ENCODE measurements at regions not wholly inside any gene's neighbourhood (a gene's known extent, or its start where the extent isn't known, plus 50 kb on each side); places are given as distances from the start of the nearest gene placed in this dataset.

DNA sequence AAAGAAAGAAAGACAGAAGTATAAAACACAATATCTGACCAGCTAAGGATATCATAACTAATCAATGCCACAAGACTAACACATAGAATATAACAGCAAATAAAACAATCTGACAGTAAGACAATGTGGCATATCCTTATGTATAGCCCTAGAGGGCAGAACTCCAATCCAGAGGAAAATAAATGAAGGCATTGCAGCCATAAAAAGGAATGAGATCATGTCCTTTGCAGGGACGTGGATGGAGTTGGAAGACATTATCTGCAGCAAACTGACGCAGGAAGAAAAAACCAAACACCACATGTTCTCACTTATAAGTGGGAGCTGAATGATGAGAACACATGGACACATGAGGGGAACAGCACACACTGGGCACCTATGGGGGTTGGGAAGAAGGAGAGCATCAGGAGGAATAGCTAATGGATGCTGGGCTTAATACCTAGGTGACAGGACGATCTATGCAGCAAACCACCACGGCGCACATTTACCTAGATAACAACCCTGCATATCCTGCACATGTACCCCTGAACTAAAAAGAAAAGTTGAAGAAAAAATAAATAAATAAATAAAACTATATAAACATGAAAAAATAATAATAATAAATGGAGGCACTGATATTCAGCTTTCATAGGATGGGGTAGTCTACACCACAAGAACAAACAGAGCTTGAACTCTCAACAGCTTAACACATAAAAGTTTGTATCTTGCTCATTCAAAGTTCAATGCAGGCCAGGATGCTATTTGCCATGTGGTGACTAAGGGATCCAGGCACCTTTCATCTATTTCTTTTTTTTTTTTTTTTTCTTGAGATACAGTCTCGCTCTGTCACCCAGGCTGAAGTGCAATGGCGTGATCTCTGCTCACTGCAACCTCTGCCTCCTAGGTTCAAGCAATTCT, 66.1 kb upstream of the KAT6B start:
- DNase-seq (ENCODE audit: extremely low read depth, low read depth): no peak

DNA sequence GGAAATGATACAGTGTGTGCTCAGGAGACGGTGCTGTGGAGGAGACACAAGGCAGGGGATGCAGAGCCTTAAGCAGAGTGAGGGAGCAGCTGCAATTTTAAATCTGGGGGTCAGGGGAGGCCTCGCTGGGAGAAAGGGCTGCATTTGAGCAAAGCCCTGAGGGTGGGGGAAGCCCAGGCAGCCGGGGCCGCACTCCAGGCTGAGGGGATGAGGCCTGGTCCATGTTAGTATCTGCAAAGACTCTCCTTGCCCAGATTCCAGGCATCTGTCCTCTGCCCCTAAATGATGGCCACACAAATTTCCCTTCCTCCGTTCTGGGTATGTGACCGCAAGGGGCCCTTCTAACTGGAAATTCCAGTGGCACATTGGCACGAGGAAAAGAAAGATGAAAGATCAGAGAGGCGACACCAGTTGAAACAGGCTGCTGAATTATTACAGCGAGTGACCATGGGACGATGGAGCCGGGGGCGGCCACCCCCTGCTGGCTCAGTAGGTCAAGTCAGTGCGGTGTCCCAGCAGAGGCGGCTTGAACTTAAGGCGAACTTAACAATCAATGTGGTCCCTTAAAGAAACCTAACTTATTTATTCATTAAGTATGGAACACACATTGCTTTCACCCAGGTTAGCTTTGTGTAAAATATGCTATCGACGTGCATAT, 62.3 kb upstream of the KAT6B start:
- no peak for DNase-seq (ENCODE audit: extremely low read depth, low read depth)

DNA sequence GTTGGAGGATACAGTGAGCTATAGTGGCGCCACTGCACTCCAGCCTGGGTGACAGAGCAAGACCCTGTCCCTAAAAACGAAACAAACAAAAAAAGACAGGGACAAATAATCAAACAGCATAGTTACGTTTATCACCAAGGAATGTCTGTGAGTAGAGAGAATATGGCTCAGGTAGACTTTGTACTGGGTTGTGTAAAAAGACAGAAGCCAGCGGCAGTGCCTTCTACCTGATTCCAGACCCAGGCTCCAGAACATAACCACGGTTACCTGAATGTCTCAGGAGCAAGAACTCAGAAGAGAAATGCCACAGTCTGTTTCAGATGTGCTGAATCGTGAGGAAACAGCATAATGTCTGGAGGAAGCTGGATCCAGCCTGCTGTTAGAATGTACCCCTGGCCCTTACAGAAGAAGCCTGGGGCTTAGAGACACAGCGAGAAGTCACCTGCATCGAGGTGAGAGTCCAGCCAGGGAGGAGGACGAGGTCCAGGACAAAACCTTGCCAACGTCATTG, 60.9 kb upstream of the KAT6B start:
- no peak for DNase-seq (ENCODE audit: extremely low read depth, low read depth)

DNA sequence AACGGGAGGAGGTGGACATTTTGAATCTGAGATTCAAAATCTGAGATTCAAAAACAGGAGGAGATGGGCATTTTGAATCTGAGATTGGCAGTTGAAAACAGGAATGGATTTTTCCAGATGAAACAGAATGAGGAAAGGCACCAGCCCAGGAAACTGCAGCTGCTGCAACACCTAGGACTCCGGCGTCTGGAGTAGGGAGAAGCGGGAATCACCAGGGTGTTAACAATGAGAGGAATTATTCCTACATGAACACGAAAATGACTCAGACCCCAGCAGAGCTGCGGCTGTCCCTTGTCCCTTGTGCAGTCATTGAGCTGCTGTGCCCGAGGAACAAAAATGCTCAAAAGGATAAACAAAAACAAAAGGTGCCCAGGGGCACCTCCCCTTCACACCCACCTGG, 59.9 kb upstream of the KAT6B start:
- peak; percentile 4 for DNase-seq (ENCODE audit: extremely low read depth, low read depth)

- DNase-seq (ENCODE audit: extremely low read depth, low read depth): no peak
These were observed 56.0 kb upstream of the KAT6B start for GRCh38 chr10:74770400-74770799.

DNA sequence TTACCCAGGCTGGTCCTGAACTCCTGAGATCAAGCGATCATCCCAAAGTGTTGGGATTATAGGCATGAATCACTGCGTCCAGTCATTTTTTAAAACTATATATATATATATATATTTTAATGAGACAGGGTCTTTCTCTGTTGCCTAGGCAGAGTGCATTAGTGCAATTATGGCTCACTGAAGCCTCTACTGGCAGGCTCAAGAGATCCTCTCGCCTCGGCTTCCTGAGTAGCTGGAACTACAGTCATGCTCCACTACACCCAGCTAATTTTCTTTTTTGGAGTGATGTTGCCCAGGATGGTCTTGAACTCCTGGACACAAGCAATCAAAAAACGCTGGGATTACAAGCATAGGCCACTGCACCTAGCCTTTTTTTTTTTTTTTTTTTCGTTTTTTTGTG, 55.3 kb upstream of the KAT6B start:
- DNase-seq (ENCODE audit: extremely low read depth, low read depth): no peak

- no peak for DNase-seq (ENCODE audit: extremely low read depth, low read depth)
These were observed 51.3 kb upstream of the KAT6B start for GRCh38 chr10:74775099-74775498.

Data from NCI-H460 (cell line).